ENCODE measurements at regions not wholly inside any gene's neighbourhood (a gene's known extent, or its start where the extent isn't known, plus 50 kb on each side); places are given as distances from the start of the nearest gene placed in this dataset.

DNA sequence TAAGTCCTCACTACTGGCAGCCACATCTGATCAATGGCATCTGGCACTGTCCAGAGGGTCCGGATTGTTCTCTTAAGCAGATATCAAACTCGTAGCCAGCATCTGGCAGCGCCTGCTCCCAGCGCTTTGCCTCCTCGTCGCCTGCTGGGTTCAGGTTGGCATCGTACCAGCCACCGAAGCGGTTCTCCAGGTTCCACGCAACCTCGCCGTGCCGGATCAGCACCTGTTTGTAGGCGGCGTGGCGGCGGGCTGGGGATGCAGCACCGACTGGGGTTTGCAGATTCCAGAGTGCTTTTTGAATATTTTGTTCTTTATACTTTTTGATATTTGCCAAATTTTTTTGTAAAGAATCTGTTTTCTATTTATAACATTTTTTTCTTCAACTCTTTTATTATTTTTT lies 111.6 kb downstream of the NR2F2 start:
- no peak overlapping the region for H3K4me3 ChIP-seq (ENCODE audit: low read depth, low read length)
- TF ChIP-seq, protein P1, sequence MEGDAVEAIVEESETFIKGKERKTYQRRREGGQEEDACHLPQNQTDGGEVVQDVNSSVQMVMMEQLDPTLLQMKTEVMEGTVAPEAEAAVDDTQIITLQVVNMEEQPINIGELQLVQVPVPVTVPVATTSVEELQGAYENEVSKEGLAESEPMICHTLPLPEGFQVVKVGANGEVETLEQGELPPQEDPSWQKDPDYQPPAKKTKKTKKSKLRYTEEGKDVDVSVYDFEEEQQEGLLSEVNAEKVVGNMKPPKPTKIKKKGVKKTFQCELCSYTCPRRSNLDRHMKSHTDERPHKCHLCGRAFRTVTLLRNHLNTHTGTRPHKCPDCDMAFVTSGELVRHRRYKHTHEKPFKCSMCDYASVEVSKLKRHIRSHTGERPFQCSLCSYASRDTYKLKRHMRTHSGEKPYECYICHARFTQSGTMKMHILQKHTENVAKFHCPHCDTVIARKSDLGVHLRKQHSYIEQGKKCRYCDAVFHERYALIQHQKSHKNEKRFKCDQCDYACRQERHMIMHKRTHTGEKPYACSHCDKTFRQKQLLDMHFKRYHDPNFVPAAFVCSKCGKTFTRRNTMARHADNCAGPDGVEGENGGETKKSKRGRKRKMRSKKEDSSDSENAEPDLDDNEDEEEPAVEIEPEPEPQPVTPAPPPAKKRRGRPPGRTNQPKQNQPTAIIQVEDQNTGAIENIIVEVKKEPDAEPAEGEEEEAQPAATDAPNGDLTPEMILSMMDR (IDR thresholded peaks at IDR 0.05; ENCODE audit: low read depth, low read length): no peak

DNA sequence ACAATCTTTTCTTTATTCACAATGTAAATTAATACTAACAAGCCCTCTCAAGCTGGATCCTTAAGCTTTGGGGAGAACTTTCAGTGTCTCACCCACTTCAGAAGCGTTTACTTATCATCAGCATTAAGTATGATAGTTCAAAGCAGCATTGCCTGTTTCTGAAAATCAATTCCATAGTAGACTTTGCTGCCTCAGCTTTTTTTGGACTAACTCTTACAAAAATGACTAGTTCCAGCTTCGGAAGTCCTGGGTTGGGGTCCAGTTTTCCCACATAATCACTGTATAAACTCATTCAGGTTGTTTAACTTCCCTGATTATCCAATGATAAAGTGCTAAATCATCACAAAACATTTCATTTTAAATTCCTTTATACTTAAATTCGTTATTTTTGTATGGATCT lies 114.4 kb downstream of the NR2F2 start:
- TF ChIP-seq, protein P1 (IDR thresholded peaks at IDR 0.05; ENCODE audit: low read depth, low read length): no peak
- H3K4me3 ChIP-seq (ENCODE audit: low read depth, low read length): no peak overlapping the region

DNA sequence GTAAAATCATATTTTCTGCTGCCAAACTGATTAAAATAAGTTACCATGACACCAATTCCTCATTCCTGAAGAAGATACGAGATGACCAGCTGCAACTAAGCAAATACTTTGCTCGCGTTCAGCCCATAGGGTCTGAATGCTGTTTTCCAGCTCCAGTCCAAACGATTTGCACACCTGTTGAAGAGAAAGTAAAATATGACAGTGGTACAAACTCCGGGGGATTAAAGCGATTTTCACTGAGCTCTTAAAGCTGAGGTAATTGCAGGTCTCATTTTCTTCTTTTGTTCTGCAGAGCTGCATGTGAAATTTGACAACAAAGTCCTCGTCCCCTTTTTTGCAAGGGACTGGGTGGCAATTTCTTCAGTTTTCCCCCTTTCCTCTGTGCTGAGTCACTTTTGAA lies 118.4 kb downstream of the NR2F2 start:
- TF ChIP-seq, protein P1 (IDR thresholded peaks at IDR 0.05; ENCODE audit: low read depth, low read length): no peak
- H3K4me3 ChIP-seq (ENCODE audit: low read depth, low read length): no peak overlapping the region

DNA sequence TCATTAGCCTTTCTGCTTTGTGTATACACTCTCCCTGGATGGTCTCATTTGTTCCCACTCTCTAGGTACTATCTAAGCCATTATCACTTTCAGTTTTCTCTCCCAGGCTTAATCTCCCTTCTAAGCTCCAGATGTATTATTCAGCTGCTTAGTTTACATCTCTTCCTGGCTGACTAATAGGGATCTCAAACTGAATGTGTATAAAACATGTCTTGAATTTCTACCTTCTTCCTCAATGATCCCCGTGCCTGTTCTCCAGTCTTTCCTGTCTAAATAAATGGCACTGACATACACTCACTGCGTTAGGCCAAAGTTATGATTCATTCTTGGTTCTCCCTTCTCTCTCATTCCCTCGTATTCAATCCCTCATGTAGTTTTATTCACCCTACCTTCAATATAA lies 127.3 kb downstream of the NR2F2 start:
- H3K4me3 ChIP-seq (ENCODE audit: low read depth, low read length): peak overlapping the region; percentile 17
- TF ChIP-seq, protein P1 (IDR thresholded peaks at IDR 0.05; ENCODE audit: low read depth, low read length): no peak

DNA sequence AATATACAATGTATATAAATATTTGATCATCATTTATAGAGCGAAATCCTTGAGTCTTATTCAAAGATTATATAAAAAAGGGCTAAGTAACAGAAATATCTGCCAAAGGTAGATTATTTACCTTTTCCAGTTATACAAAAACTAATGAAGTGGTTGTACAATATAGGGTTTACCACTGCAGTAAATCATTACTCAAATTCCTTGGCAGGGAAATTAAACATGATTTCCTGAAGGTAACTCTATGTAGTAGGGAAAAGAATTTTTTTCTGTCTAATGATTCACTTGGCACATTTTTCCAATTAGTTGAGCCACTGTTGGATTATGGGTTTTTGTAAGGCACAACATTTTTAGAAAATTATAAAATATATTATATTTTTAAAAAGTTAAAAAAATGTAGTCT lies 129.6 kb downstream of the NR2F2 start:
- H3K4me3 ChIP-seq (ENCODE audit: low read depth, low read length): no peak overlapping the region
- TF ChIP-seq, protein P1 (IDR thresholded peaks at IDR 0.05; ENCODE audit: low read depth, low read length): no peak

DNA sequence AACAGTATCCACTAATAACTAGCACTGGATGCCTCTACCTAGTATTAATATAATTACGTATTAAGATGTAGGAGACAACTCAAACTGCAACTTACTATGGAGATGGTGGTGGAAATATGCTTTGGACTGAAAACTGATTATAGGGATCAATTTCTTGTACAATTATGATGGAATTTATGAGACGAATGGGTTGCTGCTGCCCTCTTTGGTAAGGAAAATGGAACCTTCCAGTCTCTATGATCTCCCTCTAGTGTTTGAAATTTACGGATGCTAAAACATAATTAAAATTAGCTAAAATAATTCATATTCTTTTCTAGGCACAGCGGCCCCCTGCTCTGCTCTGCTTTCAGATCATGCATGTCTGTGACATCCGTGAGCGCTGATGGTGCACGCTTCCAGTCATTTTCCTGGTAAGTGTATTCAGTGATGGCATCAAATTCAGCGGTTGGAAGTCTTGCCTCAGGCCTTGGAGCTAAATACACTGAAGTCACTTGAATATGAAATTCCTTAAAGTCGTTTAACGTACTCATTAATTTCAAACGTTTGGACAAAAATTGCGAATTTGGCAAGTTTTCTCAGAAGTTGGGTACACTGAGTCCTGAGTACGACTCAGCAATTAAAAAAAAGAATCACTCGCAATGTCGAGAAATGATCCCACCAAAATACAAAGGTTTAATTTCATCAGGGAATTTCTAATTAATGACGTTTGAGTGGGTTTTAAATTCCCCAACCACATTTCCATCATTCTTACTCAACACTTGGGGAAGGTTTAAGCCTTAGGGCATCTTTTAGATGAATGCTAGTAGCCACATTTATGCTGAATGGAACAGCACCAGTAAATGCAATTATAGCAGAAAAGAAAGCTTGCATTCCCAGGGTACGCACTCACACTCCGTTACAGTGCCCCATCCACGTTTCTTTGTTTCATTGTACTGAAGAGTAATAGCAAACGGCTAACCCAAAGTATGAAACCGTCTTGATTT lies 132.6 kb downstream of the NR2F2 start:
- H3K4me3 ChIP-seq (ENCODE audit: low read depth, low read length): no peak overlapping the region
- TF ChIP-seq, protein P1 (IDR thresholded peaks at IDR 0.05; ENCODE audit: low read depth, low read length): no peak

DNA sequence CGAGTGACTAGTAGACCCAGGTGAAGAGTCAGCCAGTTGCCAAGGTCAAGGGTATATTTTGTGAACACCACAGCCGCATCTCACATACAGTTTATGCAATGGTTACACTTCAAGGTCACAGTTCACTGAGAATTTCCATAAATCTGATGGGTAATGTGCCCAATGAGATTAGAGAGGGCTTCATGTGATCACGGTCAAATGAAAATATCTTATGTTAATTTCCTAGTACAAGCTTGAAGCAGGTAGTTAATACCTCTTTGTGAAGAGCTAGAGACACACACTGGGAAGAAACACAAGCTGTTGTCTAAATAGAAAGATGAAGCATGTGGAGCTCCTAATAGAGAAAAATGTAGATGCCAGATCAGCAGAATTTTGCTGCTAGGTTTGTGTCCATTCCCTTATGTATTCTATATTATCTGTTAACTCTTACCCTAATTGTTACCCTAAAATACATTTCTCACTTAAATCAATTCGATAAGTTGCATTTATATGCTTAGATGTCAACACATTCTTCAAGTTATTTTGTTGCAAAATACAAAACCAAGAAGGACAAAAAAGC lies 136.0 kb downstream of the NR2F2 start:
- TF ChIP-seq, protein P1 (IDR thresholded peaks at IDR 0.05; ENCODE audit: low read depth, low read length): no peak
- H3K4me3 ChIP-seq (ENCODE audit: low read depth, low read length): no peak overlapping the region

All from WI38 (cell line).